ENCODE measurements at regions not wholly inside any gene's neighbourhood (a gene's known extent, or its start where the extent isn't known, plus 50 kb on each side); places are given as distances from the start of the nearest gene placed in this dataset.
"Not testable (repeated sequence)": the region's sequence is repeated elsewhere in the genome, so short reads cannot be mapped to it uniquely, and the experiment has no call there.

DNA sequence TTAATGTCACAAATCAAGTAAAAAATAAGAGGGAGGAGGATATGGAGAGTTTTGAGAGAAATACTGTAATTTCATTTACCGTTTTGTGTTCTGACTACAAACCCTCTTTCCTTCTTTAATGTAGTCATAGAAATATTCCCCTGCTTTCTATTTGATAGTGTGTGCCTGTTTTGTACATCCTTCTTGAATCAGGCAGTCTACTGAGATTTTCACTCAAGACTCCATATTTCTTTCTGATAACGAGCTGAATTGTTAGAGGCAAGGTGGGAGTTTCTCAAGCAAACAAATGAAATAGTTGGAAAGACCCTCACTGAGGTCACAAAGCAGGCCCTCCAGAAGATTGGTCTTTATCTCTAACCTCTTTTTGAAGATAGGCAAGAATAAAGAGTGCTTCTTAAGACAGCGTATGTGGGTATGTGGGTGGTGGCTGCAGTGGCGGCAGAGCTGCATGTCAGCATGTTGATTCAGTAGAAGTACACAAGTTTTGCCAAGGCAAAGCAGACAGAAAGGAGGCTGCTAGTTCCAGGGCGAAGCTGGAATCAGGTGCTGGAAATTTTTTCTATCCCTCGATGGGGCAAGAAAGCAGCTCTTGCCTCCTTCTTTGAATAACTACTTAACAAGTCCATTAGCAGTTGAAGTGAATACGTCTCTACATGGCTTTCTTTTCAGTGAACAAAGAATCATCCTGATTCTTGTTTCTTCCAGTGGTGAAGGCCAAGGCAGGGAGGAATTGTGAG is 164.2 kb downstream of the FAM76B start:
- DNase-seq (ENCODE audit: low spot score in 2 of 2, unreplicated experiment in 2 of 2) = no peak
- H3K36me3 Mint-ChIP-seq = peaks cover 5% of the 10 kb centered on the region
- TF ChIP-seq, protein P1, sequence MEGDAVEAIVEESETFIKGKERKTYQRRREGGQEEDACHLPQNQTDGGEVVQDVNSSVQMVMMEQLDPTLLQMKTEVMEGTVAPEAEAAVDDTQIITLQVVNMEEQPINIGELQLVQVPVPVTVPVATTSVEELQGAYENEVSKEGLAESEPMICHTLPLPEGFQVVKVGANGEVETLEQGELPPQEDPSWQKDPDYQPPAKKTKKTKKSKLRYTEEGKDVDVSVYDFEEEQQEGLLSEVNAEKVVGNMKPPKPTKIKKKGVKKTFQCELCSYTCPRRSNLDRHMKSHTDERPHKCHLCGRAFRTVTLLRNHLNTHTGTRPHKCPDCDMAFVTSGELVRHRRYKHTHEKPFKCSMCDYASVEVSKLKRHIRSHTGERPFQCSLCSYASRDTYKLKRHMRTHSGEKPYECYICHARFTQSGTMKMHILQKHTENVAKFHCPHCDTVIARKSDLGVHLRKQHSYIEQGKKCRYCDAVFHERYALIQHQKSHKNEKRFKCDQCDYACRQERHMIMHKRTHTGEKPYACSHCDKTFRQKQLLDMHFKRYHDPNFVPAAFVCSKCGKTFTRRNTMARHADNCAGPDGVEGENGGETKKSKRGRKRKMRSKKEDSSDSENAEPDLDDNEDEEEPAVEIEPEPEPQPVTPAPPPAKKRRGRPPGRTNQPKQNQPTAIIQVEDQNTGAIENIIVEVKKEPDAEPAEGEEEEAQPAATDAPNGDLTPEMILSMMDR (IDR thresholded peaks at IDR 0.05; ENCODE audit: unreplicated experiment) = no peak
- no peak overlapping the region for H3K4me3 Mint-ChIP-seq
- H3K4me1 Mint-ChIP-seq = peaks cover 3% of the 10 kb centered on the region
- peak overlapping the region; percentile 67 for H3K27ac Mint-ChIP-seq
- H3K27me3 Mint-ChIP-seq (ENCODE audit: low read depth) = no peaks in the 10 kb centered on the region
- H3K9me3 Mint-ChIP-seq = peaks cover 28% of the 10 kb centered on the region

DNA sequence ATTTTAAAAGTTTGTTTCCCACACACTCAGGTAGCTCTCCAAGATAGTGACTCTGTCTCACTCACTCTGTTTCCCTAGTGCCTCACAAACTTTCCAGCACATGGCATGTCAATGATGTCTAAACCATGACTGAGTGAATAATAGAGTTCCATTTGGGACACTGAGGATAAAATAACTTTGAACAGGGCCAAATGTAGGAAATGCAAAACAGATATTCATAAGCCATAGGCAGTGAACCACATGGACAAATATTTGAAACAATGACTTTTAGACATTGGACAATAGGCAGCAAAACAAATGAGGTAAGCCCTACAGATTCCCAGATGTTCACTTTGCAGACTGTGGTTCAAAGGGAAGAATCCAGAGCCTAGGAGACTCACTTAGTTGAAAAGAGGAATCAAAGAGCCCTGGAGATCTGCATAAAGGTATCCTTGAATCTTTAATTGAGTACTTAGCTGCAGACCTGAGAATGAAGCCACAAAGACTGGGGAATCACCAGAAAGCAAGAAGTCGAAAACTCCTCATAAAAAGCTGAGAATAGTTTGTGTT is 173.3 kb downstream of the FAM76B start:
- Mint-ChIP-seq H3K4me3 (no peak overlapping the region), H3K36me3 (peaks cover 12% of the 10 kb centered on the region), H3K4me1 (no peaks in the 10 kb centered on the region), H3K27me3 (ENCODE audit: low read depth) (no peaks in the 10 kb centered on the region), H3K27ac (no peak overlapping the region), H3K9me3 (peaks cover 27% of the 10 kb centered on the region)
- TF ChIP-seq, protein P1 (IDR thresholded peaks at IDR 0.05; ENCODE audit: unreplicated experiment) = no peak
- no peak for DNase-seq (ENCODE audit: low spot score in 2 of 2, unreplicated experiment in 2 of 2)

DNA sequence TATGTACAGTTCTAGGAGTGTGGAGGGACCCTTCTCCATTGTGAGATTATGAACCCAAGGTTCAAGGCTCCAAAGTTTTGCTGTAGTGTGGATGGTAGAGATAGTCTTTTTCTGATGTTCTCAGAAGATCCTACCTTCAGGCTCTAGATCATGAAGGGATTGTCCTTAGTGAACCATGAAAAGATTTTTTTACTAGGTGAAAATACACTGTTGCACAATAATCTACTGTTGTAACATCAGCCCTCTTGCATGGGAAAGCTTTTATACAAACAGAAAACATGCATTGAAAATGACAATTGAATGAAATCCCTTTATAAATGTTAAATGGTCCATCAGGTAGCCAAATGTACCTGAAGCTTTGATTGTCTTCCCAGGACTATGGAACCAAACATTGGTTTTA is 177.8 kb downstream of the FAM76B start:
- peaks cover 8% of the 10 kb centered on the region for H3K4me1 Mint-ChIP-seq
- H3K9me3 Mint-ChIP-seq = peaks cover 4% of the 10 kb centered on the region

DNA sequence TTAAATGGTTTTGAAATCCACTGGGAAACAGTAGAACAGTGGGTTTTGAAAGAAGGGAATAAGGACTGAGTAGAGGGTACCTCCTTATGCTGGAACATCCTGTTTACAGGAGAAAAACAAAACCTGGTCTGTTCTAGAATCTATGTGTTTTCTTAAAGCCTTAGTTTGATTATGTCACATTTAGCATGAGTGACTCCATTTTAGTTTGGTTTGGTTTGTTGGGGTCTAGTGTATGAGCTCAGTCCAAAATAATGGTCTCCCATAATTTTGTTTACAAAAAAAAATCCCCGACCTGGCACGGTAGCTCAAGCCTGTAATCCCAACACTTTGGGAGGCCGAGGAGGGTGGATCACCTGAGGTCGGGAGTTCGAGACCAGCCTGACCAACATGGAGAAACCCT is 179.4 kb downstream of the FAM76B start:
- H3K27ac Mint-ChIP-seq; H3K4me3 Mint-ChIP-seq; DNase-seq (ENCODE audit: low spot score in 2 of 2, unreplicated experiment in 2 of 2); H3K27me3 Mint-ChIP-seq (ENCODE audit: low read depth); H3K9me3 Mint-ChIP-seq; H3K36me3 Mint-ChIP-seq: not testable (repeated sequence)
- peaks cover 14% of the 10 kb centered on the region for H3K4me1 Mint-ChIP-seq

More for the DNA sequence above, 177.8 kb downstream of the FAM76B start:
- TF ChIP-seq, protein P1 (IDR thresholded peaks at IDR 0.05; ENCODE audit: unreplicated experiment) = no peak
- no peaks in the 10 kb centered on the region for H3K36me3 Mint-ChIP-seq
- H3K27ac Mint-ChIP-seq = no peak overlapping the region
- no peak for DNase-seq (ENCODE audit: low spot score in 2 of 2, unreplicated experiment in 2 of 2)
- no peak overlapping the region for H3K4me3 Mint-ChIP-seq
- no peaks in the 10 kb centered on the region for H3K27me3 Mint-ChIP-seq (ENCODE audit: low read depth)

DNA sequence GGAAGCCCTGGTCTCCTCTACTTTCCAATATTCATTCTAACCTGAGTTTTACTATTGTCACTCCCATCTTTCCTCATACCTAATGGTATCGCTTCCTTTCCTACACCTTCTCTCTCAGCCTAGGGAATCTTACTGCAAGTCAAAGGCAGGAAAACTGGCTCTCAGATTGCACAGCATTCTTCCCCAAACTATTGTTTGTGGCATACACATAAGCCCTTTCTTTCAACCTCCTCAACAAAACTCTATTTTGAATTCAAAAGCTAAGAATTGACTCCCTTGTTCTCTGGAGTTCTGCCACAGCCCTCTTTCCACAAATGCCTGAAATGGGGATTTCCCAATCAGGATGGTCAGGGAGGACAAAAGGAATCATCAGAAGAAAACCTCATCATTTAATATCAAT is 181.5 kb downstream of the FAM76B start:
- DNase-seq (ENCODE audit: low spot score in 2 of 2, unreplicated experiment in 2 of 2) = no peak
- no peak overlapping the region for H3K4me3 Mint-ChIP-seq
- H3K27ac Mint-ChIP-seq = no peak overlapping the region
- no peaks in the 10 kb centered on the region for H3K9me3 Mint-ChIP-seq
- TF ChIP-seq, protein P1 (IDR thresholded peaks at IDR 0.05; ENCODE audit: unreplicated experiment) = no peak
- peaks cover 14% of the 10 kb centered on the region for H3K4me1 Mint-ChIP-seq
- no peaks in the 10 kb centered on the region for H3K27me3 Mint-ChIP-seq (ENCODE audit: low read depth)
- no peaks in the 10 kb centered on the region for H3K36me3 Mint-ChIP-seq

DNA sequence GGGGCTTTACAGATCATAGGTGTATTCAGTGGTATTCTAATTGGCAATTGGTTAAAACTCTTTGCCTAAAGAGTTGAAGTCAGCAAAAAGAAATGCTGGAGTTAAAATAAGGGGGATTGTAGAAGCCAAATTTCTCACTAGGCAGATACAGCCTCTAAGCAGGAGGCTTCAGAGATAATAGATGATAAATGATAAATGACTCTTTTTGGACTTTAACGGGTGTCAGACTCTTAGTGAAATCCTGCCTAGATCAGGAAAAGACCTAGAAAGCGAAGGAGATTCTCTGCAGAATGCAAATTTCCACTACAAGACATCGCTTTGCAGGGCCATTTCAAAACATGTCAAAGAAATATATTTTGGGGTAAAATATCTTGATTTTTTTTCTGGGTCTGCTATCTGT is 182.8 kb downstream of the FAM76B start:
- no peak overlapping the region for H3K27ac Mint-ChIP-seq

More for the DNA sequence above, 182.8 kb downstream of the FAM76B start:
- H3K4me3 Mint-ChIP-seq = no peak overlapping the region
- TF ChIP-seq, protein P1 (IDR thresholded peaks at IDR 0.05; ENCODE audit: unreplicated experiment) = no peak
- H3K36me3 Mint-ChIP-seq = no peaks in the 10 kb centered on the region
- no peaks in the 10 kb centered on the region for H3K27me3 Mint-ChIP-seq (ENCODE audit: low read depth)
- peaks cover 14% of the 10 kb centered on the region for H3K4me1 Mint-ChIP-seq
- no peak for DNase-seq (ENCODE audit: low spot score in 2 of 2, unreplicated experiment in 2 of 2)
- no peaks in the 10 kb centered on the region for H3K9me3 Mint-ChIP-seq
